ENCODE measurements at regions not wholly inside any gene's neighbourhood (a gene's known extent, or its start where the extent isn't known, plus 50 kb on each side); places are given as distances from the start of the nearest gene placed in this dataset.
A peak's percentile ranks its signal among the peaks of the same experiment; 100 is the strongest.
"Not testable (repeated sequence)": the region's sequence is repeated elsewhere in the genome, so short reads cannot be mapped to it uniquely, and the experiment has no call there.

- DNase-seq = no peak
Observed at GRCh38 chr11:134660416-134660815, 248.4 kb upstream of the B3GAT1 start.

- DNase-seq = no peak
Observed at GRCh38 chr11:134659882-134660281, 247.8 kb upstream of the B3GAT1 start.

DNA sequence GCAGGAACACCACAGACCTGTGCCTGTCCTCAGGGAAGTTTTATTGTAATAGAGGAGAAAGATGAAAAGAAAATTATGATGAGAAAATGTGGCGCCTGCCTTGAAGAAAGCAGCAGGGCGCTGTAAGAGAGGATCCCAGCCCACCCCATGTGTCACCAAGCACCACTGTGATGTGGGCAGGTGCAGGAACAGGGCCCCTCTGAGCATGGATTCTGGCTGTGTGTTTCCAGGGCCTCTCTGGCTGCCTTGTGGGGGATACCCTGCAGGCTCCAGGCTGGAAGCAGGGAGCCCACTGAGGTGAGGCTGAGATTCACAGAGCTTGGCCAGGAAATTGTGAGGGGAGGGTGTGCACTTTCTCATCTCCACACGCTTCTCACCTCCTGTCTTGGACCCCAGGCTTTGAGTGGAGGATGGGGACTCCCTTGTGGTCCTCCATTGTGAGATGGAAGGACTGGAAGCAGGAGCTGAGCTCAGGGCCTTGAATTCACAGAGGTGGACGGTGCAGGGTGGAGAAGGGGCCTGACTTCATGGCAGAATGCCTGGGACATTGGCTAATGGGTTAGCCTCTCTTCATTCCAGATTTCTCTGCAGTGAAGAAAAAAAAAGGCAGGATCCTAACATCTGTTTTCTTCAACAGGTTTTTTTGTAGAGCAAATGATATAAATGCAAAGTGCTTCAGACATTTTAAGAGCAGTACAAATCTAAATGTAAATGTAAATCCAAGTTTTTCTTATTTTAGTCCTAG is 246.6 kb upstream of the B3GAT1 start:
- DNase-seq = no peak

- no peak for DNase-seq
Observed at GRCh38 chr11:134657631-134658030, 245.6 kb upstream of the B3GAT1 start.

DNA sequence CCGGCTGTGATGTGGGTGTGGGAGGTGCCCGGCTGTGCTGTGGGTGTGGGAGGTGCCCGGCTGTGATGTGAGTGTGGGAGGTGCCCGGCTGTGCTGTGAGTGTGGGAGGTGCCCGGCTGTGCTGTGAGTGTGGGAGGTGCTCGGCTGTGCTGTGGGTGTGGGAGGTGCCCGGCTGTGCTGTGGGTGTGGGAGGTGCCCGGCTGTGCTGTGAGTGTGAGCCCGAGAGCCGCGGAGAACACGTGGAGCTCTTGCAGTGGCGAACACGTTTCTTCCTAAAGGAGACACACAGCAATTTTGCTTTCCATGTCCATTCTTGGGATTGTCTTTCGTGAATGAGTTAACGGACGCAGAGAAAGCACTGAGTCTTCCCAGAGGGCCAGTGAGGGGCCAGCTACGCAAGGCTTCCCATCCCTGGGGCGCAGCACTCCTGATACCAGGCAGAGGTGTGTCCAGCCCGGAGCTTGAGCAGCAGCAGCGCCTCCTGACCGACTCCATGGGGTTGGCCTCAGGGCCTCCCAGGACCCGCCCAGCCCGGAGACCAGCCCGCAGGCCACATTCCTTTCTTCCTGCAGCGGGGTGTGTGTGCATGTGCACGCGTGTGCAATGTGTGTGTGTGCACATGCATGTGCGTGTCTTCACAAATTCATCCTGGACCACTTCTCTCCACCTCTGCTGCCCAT is 245.0 kb upstream of the B3GAT1 start:
- DNase-seq = no peak

DNA sequence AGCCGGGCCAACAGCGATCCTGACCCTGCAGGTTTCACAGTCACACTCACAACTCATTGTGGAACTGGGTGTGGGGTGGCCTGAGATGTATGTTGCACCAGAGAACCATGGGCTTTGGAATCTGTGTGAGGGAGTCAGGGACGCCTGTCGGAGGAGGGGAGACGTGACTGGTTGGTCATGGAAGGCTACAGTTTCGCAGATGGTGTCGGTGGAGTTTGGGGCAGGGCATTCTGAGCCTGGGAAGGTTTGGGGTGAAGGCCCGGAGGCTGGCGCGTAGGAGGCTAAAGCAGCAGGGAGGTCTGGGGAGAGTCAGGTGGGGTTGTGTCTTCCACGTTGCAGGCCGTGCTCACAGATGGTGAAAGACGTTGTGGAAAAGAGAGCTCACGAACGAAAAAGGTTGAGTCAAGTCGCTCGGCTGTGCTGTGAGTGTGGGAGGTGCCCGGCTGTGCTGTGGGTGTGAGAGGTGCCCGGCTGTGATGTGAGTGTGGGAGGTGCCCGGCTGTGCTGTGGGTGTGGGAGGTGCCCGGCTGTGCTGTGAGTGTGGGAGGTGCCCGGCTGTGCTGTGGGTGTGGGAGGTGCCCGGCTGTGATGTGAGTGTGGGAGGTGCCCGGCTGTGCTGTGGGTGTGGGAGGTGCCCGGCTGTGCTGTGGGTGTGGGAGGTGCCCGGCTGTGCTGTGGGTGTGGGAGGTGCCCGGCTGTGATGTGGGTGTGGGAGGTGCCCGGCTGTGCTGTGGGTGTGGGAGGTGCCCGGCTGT is 244.2 kb upstream of the B3GAT1 start:
- not testable (repeated sequence) for DNase-seq

DNA sequence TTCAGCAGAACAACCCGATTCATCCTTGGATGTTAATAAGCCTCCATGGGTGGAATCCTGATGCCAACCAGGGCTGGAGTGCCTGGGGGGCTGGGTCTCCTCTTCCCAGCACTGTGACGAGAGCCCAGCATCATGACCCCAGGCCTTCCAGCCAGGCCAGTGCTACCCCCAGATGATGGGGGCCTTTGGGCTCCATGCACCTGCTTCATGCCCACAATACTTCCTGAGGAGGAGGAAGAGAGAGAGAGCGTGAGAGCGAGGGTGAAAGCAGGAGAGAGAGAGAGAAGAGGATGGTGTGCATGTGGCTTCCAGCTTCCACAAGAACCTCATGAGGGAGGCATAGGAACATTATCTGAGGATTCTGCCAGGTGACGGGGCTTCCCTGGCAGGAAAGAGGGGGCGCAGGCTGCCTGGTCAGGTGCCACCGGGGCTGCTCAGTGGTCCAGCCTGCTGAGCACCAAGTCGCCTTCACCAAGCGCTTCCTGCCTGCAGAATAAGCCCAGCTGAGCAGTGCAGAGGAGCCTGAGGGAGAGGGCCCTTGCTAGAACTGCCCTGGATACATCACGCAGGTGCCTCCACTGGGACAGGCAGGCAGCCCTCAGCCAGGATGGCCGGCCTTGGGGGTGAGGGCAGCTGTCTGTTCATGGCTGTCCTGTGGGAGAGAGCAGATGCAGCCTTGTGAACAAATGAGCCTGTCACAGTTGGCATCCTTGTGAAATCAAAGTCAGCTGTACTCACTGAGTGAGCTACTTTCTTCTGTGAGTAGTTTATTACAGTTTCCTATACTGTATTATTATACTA is 243.3 kb upstream of the B3GAT1 start:
- no peak for DNase-seq

- DNase-seq = peak; percentile 24 to 34
Observed at GRCh38 chr11:134654161-134654915, 242.3 kb upstream of the B3GAT1 start.

DNA sequence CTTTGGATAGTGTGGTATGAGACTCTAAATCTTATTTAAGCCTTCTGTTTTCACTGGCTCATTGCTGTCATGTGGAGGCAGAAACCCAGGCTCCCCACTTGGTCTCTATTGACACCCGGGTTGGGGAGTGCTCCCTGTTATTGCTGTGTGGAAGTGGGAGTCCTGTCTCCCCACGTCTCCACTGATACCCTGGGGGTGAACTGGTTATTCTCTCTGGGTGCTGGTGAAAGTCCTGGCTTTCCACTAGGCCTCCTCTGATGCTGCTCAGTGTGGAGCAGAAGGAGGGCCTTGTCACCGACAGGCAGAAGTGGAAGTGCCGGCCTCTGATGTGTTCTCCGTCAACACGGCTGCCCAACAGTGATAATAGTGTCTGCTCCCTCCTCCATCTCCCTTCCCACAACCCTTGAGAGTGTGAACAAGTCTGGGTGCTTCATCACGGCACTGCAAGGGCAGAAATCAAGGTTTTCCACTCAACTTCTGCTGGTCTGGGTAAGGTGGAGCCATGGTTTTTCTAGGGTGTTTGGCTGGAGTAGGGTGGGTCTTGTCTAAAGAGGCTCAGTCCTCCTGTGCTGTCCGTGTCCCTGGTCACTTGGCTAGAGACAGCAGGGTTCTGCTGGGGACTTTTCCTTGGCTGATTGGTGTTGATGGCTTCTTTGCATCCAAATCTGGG is 240.7 kb upstream of the B3GAT1 start:
- no peak for DNase-seq

- no peak for DNase-seq
Observed at GRCh38 chr11:134647066-134647743, 235.2 kb upstream of the B3GAT1 start.

DNA sequence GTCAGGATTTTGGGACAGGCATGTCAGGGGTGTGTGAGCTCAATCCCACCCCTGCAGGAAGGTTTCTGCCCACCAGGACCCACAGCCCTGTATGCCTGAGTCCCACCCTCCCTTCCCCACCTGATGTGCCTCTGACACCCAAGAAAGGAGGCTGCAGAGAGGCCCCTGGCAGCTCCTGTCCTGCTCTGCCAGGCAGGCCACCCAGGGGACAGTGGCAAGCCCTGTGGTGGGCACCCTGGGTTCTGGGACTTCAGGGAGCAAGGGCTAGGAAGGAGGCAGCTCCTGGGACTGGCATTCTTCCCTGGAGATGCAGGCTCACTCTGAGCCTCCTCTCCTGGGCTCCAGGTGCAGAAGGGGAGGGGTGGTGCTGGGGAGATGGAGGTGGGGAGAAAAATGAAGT is 234.5 kb upstream of the B3GAT1 start:
- DNase-seq = no peak

DNA sequence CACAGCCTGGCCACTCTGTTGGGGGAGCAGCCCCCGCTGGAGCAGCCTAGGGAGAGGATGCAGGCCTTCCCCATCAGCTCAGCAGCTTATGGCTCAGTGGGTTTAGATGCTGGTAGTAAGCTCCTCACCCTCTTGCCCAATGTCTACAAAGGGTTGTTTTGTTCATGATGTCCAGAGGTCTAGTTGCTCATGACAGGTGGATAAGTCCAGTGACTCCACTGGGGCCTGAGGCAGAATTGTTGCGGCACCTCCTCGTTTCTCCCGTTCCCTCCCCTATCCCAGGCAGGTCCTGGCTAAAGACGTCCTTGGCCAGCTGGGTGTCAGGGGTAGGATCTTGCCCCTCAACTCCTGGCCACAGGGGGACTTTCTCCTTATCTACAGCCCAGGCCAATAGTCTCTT is 233.5 kb upstream of the B3GAT1 start:
- no peak for DNase-seq

DNA sequence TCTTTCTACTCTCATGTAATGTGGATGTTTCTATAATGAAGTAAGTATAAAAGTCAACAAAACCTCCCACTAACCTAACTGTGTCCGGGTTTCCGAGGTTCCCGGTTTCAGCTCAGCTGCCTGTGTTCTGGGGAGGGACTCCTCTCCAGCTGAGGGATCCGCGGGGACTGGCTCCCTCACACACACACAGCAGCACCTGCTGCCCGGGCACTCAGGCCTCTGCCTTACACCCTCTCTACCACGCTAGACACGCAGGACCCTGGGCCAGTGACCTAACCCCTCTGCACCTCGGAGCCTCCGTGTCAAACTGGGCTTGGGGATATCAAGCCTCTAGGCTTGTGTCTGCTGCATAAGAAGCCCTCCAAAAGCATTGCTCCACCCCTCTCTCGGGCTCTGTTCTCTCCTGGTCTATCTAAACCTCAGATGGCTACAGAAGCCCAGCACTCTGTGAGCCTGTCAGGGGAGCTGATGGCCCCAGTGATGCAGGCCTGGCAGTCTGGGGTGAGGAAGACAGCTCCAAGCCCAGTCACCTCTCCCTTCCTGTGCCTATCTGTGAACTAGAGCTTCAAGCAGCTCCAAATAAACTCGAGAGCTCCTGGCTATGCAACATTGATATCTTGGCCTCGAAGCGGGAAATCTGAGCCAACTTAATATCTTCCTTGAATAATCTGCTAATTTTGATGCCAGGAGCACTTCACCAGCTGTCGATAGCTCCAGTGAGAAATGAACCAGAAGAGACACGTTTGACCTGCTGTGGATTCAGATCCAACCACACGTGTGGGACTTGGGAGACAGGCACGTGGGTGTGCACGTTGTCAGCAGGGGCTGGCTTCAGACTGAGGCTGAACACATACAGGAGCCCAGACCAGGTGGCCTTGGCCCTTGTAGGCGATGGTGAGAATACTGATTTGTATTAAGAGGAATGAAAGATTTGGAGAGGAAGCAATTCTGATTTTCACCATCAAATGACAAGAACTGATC is 232.7 kb upstream of the B3GAT1 start:
- no peak for DNase-seq

GRCh38 chr11:134643115-134644012 is 231.3 kb upstream of the B3GAT1 start:
- no peak for DNase-seq

GRCh38 chr11:134642206-134642605 is 230.2 kb upstream of the B3GAT1 start:
- DNase-seq = no peak

GRCh38 chr11:134640971-134641968 is 229.2 kb upstream of the B3GAT1 start:
- DNase-seq = no peak

DNA sequence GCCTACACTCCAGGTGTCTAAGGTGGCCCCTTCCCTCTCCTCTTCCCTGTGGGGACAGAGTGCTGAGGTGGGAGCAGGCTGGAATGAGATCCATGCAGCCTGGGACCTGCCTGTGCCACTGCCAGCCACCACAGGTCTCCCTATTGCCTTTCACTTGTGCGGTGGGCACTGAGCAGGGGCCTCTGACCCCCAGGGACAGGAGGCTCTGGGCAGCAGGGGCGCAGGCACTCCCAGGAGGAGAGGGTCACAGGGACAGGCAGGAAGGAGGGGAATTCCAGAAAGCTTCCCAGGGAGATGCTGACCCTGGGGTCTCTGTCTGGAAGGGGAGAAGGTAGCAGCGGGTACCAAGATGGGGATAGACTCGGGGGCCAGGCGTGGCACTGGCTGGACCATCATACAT is 228.5 kb upstream of the B3GAT1 start:
- DNase-seq = no peak
